Natural killer cell (primary cell): ENCODE measurements at regions not wholly inside any gene's neighbourhood (a gene's known extent, or its start where the extent isn't known, plus 50 kb on each side); places are given as distances from the start of the nearest gene placed in this dataset.

ENCODE experiments used
- ATAC-seq, 3 donors: fragments of 150-1000 bp in 2 of 3; fragments of 200-7000 bp in 1 of 3; cut with Tn5 transposase; 1 replicate in 1 of 3; 2 replicates in 2 of 3; pipeline ENCODE4 v1.10.0; 2021; ENCODE audit warnings: mild to moderate bottlenecking in 2 of 3, moderate library complexity in 2 of 3
- DNase-seq, 2 donors: peaks; one replicate each; pipeline versions ENCODE4 v3.0.0 to v3.0.0-alpha.2; 2013 to 2021; ENCODE audit warnings: mixed read lengths in 1 of 2
- H3K27ac ChIP-seq: one replicate; pipeline ENCODE4 v1.5.1; 2013; ENCODE audit warnings: mild to moderate bottlenecking, low read length
- H3K27me3 ChIP-seq: one replicate; pipeline ENCODE4 v1.6.1; 2013; ENCODE audit warnings: low read length; ENCODE audit not compliant: control insufficient read depth, insufficient read depth
- H3K36me3 ChIP-seq: one replicate; pipeline ENCODE4 v1.6.1; 2013; ENCODE audit warnings: low read length; ENCODE audit not compliant: control insufficient read depth, insufficient read depth
- H3K4me1 ChIP-seq: one replicate; pipeline ENCODE4 v1.6.1; 2013; ENCODE audit warnings: low read length; ENCODE audit not compliant: control insufficient read depth, insufficient read depth
- H3K4me3 ChIP-seq: one replicate; pipeline ENCODE4 v1.5.1; 2013; ENCODE audit warnings: low read length
- H3K9me3 ChIP-seq: one replicate; pipeline ENCODE4 v1.6.1; 2013; ENCODE audit warnings: low read length; ENCODE audit not compliant: control insufficient read depth, insufficient read depth
- H3K27ac Mint-ChIP-seq, 2 donors: one replicate each; pipeline ENCODE4 v1.8.0; 2022; ENCODE audit warnings: mild to moderate bottlenecking in 2 of 2, mixed read lengths in 2 of 2, moderate library complexity in 1 of 2
- H3K27me3 Mint-ChIP-seq, 2 donors: one replicate each; pipeline ENCODE4 v1.8.0; 2022; ENCODE audit warnings: low read depth in 2 of 2, mixed read lengths in 2 of 2
- H3K36me3 Mint-ChIP-seq: one replicate; pipeline ENCODE4 v1.8.0; 2022; ENCODE audit warnings: mixed read lengths
- H3K4me1 Mint-ChIP-seq, 2 donors: one replicate each; pipeline ENCODE4 v1.8.0; 2022; ENCODE audit warnings: mixed read lengths in 2 of 2
- H3K4me3 Mint-ChIP-seq: one replicate; pipeline ENCODE4 v1.8.0; 2022; ENCODE audit warnings: mild to moderate bottlenecking, moderate library complexity, mixed read lengths
- H3K9me3 Mint-ChIP-seq, 2 donors: one replicate each; pipeline ENCODE4 v1.8.0; 2022; ENCODE audit warnings: mixed read lengths in 2 of 2
- WGBS: methylation state at CpG from one replicate; pipeline ENCODE4 v1.1.7; 2013; ENCODE audit warnings: missing lambda C conversion rate; ENCODE audit not compliant: insufficient coverage; 5-methylcytosine and 5-hydroxymethylcytosine counted together
- intact Hi-C: fragments of 100-400 bp; cut with micrococcal nuclease; formaldehyde crosslinking; loops from one replicate; pipeline ENCODE4 v1.14.2; 2022
- TF ChIP-seq, protein P1 (sequence below): fragments of 200-600 bp; IDR thresholded peaks from one replicate; pipeline ENCODE4 v1.8.0; 2022; ENCODE audit warnings: antibody characterized with exemption

DNA sequence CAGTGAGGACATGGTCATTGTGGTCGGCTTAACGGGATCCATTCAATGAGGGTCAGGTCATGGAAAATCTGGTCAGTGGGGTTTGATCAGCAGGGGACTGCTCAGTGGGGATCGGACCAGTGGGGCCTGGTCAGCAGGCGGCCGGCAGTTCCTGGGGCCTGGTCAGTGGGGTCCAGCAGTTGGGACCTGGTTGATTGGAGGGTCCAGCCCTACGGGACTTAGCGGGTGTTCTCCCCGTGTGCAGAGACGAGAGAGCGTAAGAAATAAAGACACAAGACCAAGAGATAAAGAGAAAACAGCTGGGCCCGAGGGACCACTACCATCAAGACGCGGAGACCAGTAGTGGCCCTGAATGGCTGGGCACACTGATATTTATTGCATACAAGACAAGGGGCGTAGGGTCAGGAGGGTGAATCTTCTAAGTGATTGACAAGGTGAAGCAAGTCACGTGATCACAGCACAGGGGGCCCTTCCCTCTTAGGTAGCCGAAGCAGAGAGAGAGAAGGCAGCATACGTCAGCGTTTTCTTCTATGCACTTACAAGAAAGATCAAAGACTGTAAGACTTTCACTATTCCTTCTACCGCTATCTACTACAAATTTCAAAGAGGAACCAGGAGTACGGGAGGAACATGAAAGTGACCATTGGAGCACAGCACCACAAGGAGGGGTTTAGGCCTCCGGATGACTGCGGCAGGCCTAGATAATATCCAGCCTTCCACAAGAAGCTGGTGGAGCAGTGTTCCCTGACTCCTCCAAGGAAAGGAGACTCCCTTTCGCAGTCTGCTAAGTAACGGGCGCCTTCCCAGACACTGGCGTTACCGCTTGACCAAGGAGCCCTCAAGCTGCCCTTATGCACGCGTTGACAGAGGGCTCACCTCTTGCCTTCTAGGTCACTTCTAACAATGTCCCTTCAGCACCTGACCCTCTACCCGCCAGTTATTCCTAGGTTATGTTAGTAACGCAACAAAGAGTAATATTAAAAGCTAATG lies 62.1 kb upstream of the TPM4 start:
- Mint-ChIP-seq H3K4me1 (no peaks in the 10 kb centered on the region), H3K27me3 (no peaks in the 10 kb centered on the region), H3K4me3 (no peak overlapping the region), H3K9me3 (no peaks in the 10 kb centered on the region), H3K36me3 (no peaks in the 10 kb centered on the region), H3K27ac (no peak overlapping the region)
- no peak for ATAC-seq
- Histone ChIP-seq H3K36me3 (no peaks in the 10 kb centered on the region), H3K27me3 (no peaks in the 10 kb centered on the region), H3K27ac (no peak overlapping the region), H3K4me3 (no peak overlapping the region), H3K9me3 (no peaks in the 10 kb centered on the region), H3K4me1 (peaks cover 4% of the 10 kb centered on the region)
- DNase-seq: no peak
- 90% methylated on average over 29 of the region's 31 CpGs for WGBS
- intact Hi-C loops: no loop called here
- TF ChIP-seq, protein P1, sequence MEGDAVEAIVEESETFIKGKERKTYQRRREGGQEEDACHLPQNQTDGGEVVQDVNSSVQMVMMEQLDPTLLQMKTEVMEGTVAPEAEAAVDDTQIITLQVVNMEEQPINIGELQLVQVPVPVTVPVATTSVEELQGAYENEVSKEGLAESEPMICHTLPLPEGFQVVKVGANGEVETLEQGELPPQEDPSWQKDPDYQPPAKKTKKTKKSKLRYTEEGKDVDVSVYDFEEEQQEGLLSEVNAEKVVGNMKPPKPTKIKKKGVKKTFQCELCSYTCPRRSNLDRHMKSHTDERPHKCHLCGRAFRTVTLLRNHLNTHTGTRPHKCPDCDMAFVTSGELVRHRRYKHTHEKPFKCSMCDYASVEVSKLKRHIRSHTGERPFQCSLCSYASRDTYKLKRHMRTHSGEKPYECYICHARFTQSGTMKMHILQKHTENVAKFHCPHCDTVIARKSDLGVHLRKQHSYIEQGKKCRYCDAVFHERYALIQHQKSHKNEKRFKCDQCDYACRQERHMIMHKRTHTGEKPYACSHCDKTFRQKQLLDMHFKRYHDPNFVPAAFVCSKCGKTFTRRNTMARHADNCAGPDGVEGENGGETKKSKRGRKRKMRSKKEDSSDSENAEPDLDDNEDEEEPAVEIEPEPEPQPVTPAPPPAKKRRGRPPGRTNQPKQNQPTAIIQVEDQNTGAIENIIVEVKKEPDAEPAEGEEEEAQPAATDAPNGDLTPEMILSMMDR: no peak

DNA sequence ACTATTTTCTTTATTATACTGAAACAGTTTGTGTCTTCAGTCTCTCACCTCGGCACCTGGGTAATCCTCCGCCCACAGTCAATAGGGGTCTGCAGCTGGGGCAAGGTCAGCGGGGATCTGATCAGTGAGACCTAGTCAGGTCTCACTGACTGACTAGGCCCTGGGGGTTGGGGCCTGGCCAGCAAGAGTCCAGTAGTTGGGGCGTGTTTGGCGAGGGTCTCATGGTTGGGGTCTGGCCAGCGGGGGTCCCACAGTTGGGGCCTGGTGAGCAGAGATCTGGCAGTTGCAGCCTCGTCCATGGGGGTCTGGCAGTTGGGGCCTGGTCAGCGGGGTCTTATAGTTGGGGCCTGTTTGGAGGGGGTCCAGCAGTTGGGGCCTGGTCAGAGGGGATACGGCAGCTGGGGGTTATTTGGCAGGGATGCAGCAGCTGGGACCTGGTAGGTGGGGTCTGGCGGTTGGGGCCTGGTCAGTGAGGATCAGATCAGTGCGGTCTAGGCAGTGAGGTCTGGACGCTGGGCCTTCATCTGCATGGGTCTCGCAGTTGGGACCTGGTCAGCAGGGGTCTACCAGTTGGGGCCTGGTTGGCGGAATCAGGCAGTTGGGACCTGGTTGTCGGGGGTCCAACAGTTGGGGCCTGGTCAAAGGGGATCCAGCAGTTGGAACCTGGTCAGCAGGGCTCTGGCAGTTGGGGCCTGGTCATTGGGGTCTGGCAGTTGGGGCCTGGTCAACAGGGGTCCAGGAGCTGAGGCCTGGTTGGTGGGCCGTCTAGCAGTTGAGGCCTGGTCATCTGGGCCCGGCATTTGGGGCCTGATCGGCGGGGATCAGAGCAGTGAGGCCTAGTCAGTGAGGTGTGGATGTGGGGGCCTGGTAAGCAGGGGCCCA lies 61.1 kb upstream of the TPM4 start:
- Mint-ChIP-seq H3K9me3 (no peaks in the 10 kb centered on the region), H3K27me3 (no peaks in the 10 kb centered on the region), H3K27ac (no peak overlapping the region), H3K4me1 (no peaks in the 10 kb centered on the region), H3K4me3 (no peak overlapping the region), H3K36me3 (no peaks in the 10 kb centered on the region)
- H3K36me3 ChIP-seq: no peaks in the 10 kb centered on the region
- TF ChIP-seq, protein P1: no peak
- H3K9me3 ChIP-seq: no peaks in the 10 kb centered on the region
- WGBS: 89% methylated on average over 19 of the region's 19 CpGs
- intact Hi-C loops: no loop called here
- no peak overlapping the region for H3K4me3 ChIP-seq
- peaks cover 4% of the 10 kb centered on the region for H3K4me1 ChIP-seq
- no peak for DNase-seq
- no peak for ATAC-seq
- H3K27me3 ChIP-seq: no peaks in the 10 kb centered on the region
- H3K27ac ChIP-seq: no peak overlapping the region

DNA sequence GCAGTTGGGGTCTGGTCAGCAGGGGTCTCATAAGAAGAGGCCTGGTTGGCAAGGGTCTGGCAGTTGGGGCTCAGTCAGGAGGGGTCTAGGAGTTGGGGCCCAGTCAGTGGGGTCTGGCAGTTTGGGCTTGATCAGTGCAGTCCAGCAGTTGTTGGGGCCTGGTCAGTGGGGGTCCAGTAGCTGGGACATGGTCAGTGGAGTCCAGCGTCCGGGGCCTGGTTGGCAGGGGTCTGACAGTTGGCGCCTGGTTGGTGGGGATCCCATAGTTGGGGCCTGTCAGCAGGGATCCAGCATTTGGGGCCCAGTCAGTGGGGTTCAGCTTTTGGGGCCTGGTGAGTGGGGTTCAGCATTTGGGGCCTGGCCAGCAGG lies 60.5 kb upstream of the TPM4 start:
- ATAC-seq: no peak
- Histone ChIP-seq H3K27me3 (no peaks in the 10 kb centered on the region), H3K27ac (no peak overlapping the region), H3K36me3 (no peaks in the 10 kb centered on the region), H3K4me1 (peaks cover 4% of the 10 kb centered on the region), H3K4me3 (no peak overlapping the region), H3K9me3 (no peaks in the 10 kb centered on the region)
- H3K27me3 Mint-ChIP-seq: no peaks in the 10 kb centered on the region
- no peaks in the 10 kb centered on the region for H3K9me3 Mint-ChIP-seq
- TF ChIP-seq, protein P1: no peak
- peak in 1 of 2 donors; percentile 12 for DNase-seq
- no peak overlapping the region for H3K27ac Mint-ChIP-seq
- H3K4me3 Mint-ChIP-seq: no peak overlapping the region
- H3K36me3 Mint-ChIP-seq: no peaks in the 10 kb centered on the region
- intact Hi-C loops: no loop called here
- no peaks in the 10 kb centered on the region for H3K4me1 Mint-ChIP-seq
- WGBS: 65% methylated on average over 3 of the region's 3 CpGs
